HepG2 (cell line): ENCODE measurements at regions not wholly inside any gene's neighbourhood (a gene's known extent, or its start where the extent isn't known, plus 50 kb on each side); places are given as distances from the start of the nearest gene placed in this dataset.

Experiments
- NONO ChIP-seq, 2 experiments: fragments of 450-650 bp in 1 of 2; sonication (generic) in 1 of 2; formaldehyde crosslinking in 1 of 2; IDR thresholded peaks in 1 of 2; conservative IDR thresholded peaks in 1 of 2; 2 replicates each; pipeline versions ENCODE4 v1.6.1 to v1.8.0; 2017 to 2022; ENCODE audit warnings: mild to moderate bottlenecking in 1 of 2, missing genetic modification reagents in 1 of 2, moderate library complexity in 1 of 2
- PHF8 ChIP-seq: sonication (generic); formaldehyde crosslinking; IDR thresholded peaks from 2 replicates; pipeline ENCODE4 v1.5.0; 2020; ENCODE audit warnings: missing genetic modification reagents
- RXRA ChIP-seq: sonication (generic); formaldehyde crosslinking; IDR thresholded peaks from 2 replicates; pipeline ENCODE4 v1.5.1; 2020; ENCODE audit warnings: missing genetic modification reagents
- SRSF4 ChIP-seq: fragments of 200-400 bp; formaldehyde crosslinking; IDR thresholded peaks from one replicate; pipeline ENCODE4 v1.6.1; 2018; ENCODE audit warnings: mild to moderate bottlenecking, low read depth, low read length, moderate library complexity; ENCODE audit not compliant: poor library complexity, severe bottlenecking
- THAP8 ChIP-seq: sonication (generic); formaldehyde crosslinking; IDR thresholded peaks from 2 replicates; pipeline ENCODE4 v1.5.1; 2020; ENCODE audit warnings: missing genetic modification reagents, mild to moderate bottlenecking, borderline replicate concordance
- ZBTB40 ChIP-seq, 2 experiments: fragments of 450-650 bp in 1 of 2; sonication (generic) in 1 of 2; formaldehyde crosslinking in 1 of 2; IDR thresholded peaks; 2 replicates each; pipeline versions ENCODE4 v1.6.1 to v1.8.0; 2016 to 2022; ENCODE audit warnings: antibody characterized with exemption in 1 of 2, mild to moderate bottlenecking in 1 of 2, missing genetic modification reagents in 1 of 2
- ZNF329 ChIP-seq: sonication (generic); formaldehyde crosslinking; IDR thresholded peaks from 2 replicates; pipeline ENCODE4 v1.9.0; 2021; ENCODE audit warnings: low read depth, mild to moderate bottlenecking, missing genetic modification reagents
- ZNF597 ChIP-seq: sonication (generic); formaldehyde crosslinking; IDR thresholded peaks from 2 replicates; pipeline ENCODE4 v1.5.0; 2020; ENCODE audit warnings: missing genetic modification reagents

- TF ChIP-seq ZBTB40 (IDR thresholded peaks at IDR 0.05) (no peak), ZBTB40 (CRISPR knock-in tag; IDR thresholded peaks at IDR 0.05) (no peak), NONO (IDR thresholded peaks at IDR 0.05) (no peak), NONO (CRISPR knock-in tag; conservative IDR thresholded peaks at IDR 0.05) (no peak), ZNF597 (CRISPR knock-in tag) (no peak), SRSF4 (no peak), THAP8 (CRISPR knock-in tag) (no peak), ZNF329 (no peak), PHF8 (CRISPR knock-in tag) (no peak), RXRA (CRISPR knock-in tag) (no peak)
Measured at GRCh38 chr2:60149176-60149575, 404.3 kb downstream of the BCL11A start (continued).
